H1 (cell line): ENCODE measurements at regions not wholly inside any gene's neighbourhood (a gene's known extent, or its start where the extent isn't known, plus 50 kb on each side); places are given as distances from the start of the nearest gene placed in this dataset.

Experiments
- BRCA1 ChIP-seq: IDR thresholded peaks from 2 replicates; pipeline ENCODE4 v1.6.1; 2012; ENCODE audit warnings: low read depth, low read length, improper control_type of control experiment
- CTBP2 ChIP-seq: IDR thresholded peaks from 2 replicates; pipeline ENCODE4 v1.7.0; 2011; ENCODE audit warnings: borderline replicate concordance, mild to moderate bottlenecking, moderate library complexity, mixed read lengths, low read length; ENCODE audit not compliant: insufficient read depth, insufficient read length
- RAD21 ChIP-seq, 2 experiments: IDR thresholded peaks in 1 of 2; conservative IDR thresholded peaks in 1 of 2; 2 replicates each; pipeline ENCODE4 v1.6.1; 2011; ENCODE audit warnings: low read depth in 2 of 2, low read length in 2 of 2, improper control_type of control experiment in 1 of 2, inconsistent platforms in 1 of 2, mild to moderate bottlenecking in 1 of 2, moderate library complexity in 1 of 2
- TF ChIP-seq, protein P1 (sequence below): IDR thresholded peaks from 2 replicates; pipeline ENCODE4 v1.6.1; 2012; ENCODE audit warnings: inconsistent platforms

- TF ChIP-seq CTBP2, result no peak
- TF ChIP-seq BRCA1, result no peak
- TF ChIP-seq, protein P1, sequence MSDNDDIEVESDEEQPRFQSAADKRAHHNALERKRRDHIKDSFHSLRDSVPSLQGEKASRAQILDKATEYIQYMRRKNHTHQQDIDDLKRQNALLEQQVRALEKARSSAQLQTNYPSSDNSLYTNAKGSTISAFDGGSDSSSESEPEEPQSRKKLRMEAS, result no peak
- TF ChIP-seq RAD21 (IDR thresholded peaks at IDR 0.05 in 1 of 2, conservative IDR thresholded peaks at IDR 0.05 in 1 of 2; ENCODE audit: low read depth in 2 of 2, low read length in 2 of 2), result no peak
These were observed 293.4 kb upstream of the GBE1 start (continued) for GRCh38 chr3:82054849-82055248.
